GM23338 (cell line): ENCODE measurements at regions not wholly inside any gene's neighbourhood (a gene's known extent, or its start where the extent isn't known, plus 50 kb on each side); places are given as distances from the start of the nearest gene placed in this dataset.

ENCODE experiments used
- ATAC-seq: fragments of 200-7000 bp; cut with Tn5 transposase; 3 replicates; pipeline ENCODE4 v1.9.1; 2020
- DNase-seq: peaks from one replicate; pipeline ENCODE4 v3.0.0-alpha.2; 2015; ENCODE audit warnings: low spot score
- H2AFZ ChIP-seq: fragments of 200-600 bp; sonication (generic); 2 replicates; pipeline ENCODE4 v1.8.0; 2016; ENCODE audit warnings: antibody characterized with exemption, mild to moderate bottlenecking, moderate library complexity
- H3F3A ChIP-seq: fragments of 200-600 bp; sonication (generic); replicated peaks from 2 replicates; pipeline ENCODE4 v1.8.0; 2017; ENCODE audit warnings: antibody characterized with exemption, mixed run types, low read depth
- H3K27ac ChIP-seq: fragments of 200-600 bp; sonication (generic); 2 replicates; pipeline ENCODE4 v1.6.1; 2016; ENCODE audit warnings: low read depth
- H3K27me3 ChIP-seq: fragments of 200-600 bp; sonication (generic); 2 replicates; pipeline ENCODE4 v1.8.0; 2016; ENCODE audit warnings: mild to moderate bottlenecking, mixed run types, moderate library complexity; ENCODE audit not compliant: insufficient read depth
- H3K36me3 ChIP-seq: fragments of 200-600 bp; sonication (generic); 2 replicates; pipeline ENCODE4 v1.8.0; 2016; ENCODE audit warnings: mild to moderate bottlenecking; ENCODE audit not compliant: insufficient read depth
- H3K4me1 ChIP-seq: fragments of 200-600 bp; sonication (generic); 2 replicates; pipeline ENCODE4 v1.8.0; 2016; ENCODE audit warnings: mild to moderate bottlenecking, moderate library complexity; ENCODE audit not compliant: insufficient read depth
- H3K4me2 ChIP-seq: fragments of 200-600 bp; sonication (generic); 2 replicates; pipeline ENCODE4 v1.7.1; 2017; ENCODE audit warnings: mixed run types
- H3K4me3 ChIP-seq: fragments of 200-600 bp; sonication (generic); 2 replicates; pipeline ENCODE4 v1.6.1; 2016; ENCODE audit warnings: mixed run types
- H3K79me2 ChIP-seq: fragments of 200-600 bp; sonication (generic); replicated peaks from 2 replicates; pipeline ENCODE4 v1.8.0; 2017; ENCODE audit warnings: mild to moderate bottlenecking; ENCODE audit not compliant: insufficient read depth
- H3K9me2 ChIP-seq: fragments of 200-600 bp; sonication (generic); 2 replicates; pipeline ENCODE4 v1.8.0; 2017; ENCODE audit not compliant: insufficient read depth
- H4K20me1 ChIP-seq: fragments of 200-600 bp; sonication (generic); replicated peaks from 2 replicates; pipeline ENCODE4 v1.8.0; 2017; ENCODE audit warnings: mild to moderate bottlenecking; ENCODE audit not compliant: insufficient read depth
- H3K27ac Mint-ChIP-seq: 2 replicates; pipeline ENCODE4 v1.8.0; 2020; ENCODE audit warnings: inconsistent platforms, mild to moderate bottlenecking, moderate library complexity, mixed read lengths
- H3K27me3 Mint-ChIP-seq: 3 replicates; pipeline ENCODE4 v1.8.0; 2022; ENCODE audit warnings: low read depth, mild to moderate bottlenecking, moderate library complexity, mixed read lengths, inconsistent platforms; ENCODE audit not compliant: insufficient read depth, poor library complexity
- H3K36me3 Mint-ChIP-seq: 3 replicates; pipeline ENCODE4 v1.8.0; 2021; ENCODE audit warnings: low read depth, mild to moderate bottlenecking, inconsistent platforms, moderate library complexity, mixed read lengths
- H3K4me1 Mint-ChIP-seq: 3 replicates; pipeline ENCODE4 v1.8.0; 2020; ENCODE audit warnings: mild to moderate bottlenecking, inconsistent platforms, mixed read lengths
- H3K4me3 Mint-ChIP-seq: 3 replicates; pipeline ENCODE4 v1.8.0; 2021; ENCODE audit warnings: moderate library complexity, mild to moderate bottlenecking, inconsistent platforms, mixed read lengths
- H3K9me3 Mint-ChIP-seq: 3 replicates; pipeline ENCODE4 v1.8.0; 2020; ENCODE audit warnings: moderate library complexity, mild to moderate bottlenecking, inconsistent platforms, mixed read lengths
- CREB1 ChIP-seq: fragments of 250-450 bp; sonication (Bioruptor Pico); IDR thresholded peaks from 2 replicates; pipeline ENCODE4 v1.5.0; 2020; ENCODE audit warnings: low read depth, mild to moderate bottlenecking, moderate library complexity
- EZH2 ChIP-seq: fragments of 200-600 bp; sonication (generic); IDR thresholded peaks from one replicate; pipeline ENCODE4 v1.8.0; 2017; ENCODE audit warnings: antibody characterized with exemption, mild to moderate bottlenecking, low read depth; ENCODE audit not compliant: unreplicated experiment
- EZH2phosphoT487 ChIP-seq: fragments of 200-600 bp; sonication (generic); IDR thresholded peaks from one replicate; pipeline ENCODE4 v1.8.1; 2018; ENCODE audit warnings: antibody characterized with exemption; ENCODE audit not compliant: unreplicated experiment
- JUNB ChIP-seq: IDR thresholded peaks from one replicate; pipeline ENCODE4 v1.6.1; 2016; ENCODE audit warnings: antibody characterized with exemption; ENCODE audit not compliant: unreplicated experiment
- NANOG ChIP-seq: IDR thresholded peaks from 2 replicates; pipeline ENCODE4 v1.6.1; 2016; ENCODE audit warnings: antibody characterized with exemption, borderline replicate concordance
- POLR2AphosphoS5 ChIP-seq: IDR thresholded peaks from 2 replicates; pipeline ENCODE4 v1.6.1; 2016; ENCODE audit warnings: antibody characterized with exemption, low read depth
- STAT1 ChIP-seq: IDR thresholded peaks from one replicate; pipeline ENCODE4 v1.6.1; 2016; ENCODE audit warnings: antibody characterized with exemption; ENCODE audit not compliant: unreplicated experiment
- ZNF114 ChIP-seq: fragments of 250-450 bp; sonication (Bioruptor Pico); IDR thresholded peaks from 2 replicates; pipeline ENCODE4 v1.5.0; 2020; ENCODE audit warnings: mild to moderate bottlenecking, moderate library complexity
- ZNF331 ChIP-seq: fragments of 250-450 bp; sonication (Bioruptor Pico); IDR thresholded peaks from 2 replicates; pipeline ENCODE4 v1.5.0; 2020; ENCODE audit warnings: low read depth, mild to moderate bottlenecking, moderate library complexity
- TF ChIP-seq, protein P1 (sequence below): IDR thresholded peaks from 2 replicates; pipeline ENCODE4 v1.6.1; 2016; ENCODE audit warnings: antibody characterized with exemption
- TF ChIP-seq, protein P2 (sequence below): fragments of 250-450 bp; sonication (Bioruptor Pico); IDR thresholded peaks from 2 replicates; pipeline ENCODE4 v1.5.0; 2020; ENCODE audit warnings: mild to moderate bottlenecking, moderate library complexity
- TF ChIP-seq, protein P3 (sequence below): IDR thresholded peaks from one replicate; pipeline ENCODE4 v1.6.1; 2018; ENCODE audit warnings: antibody characterized with exemption; ENCODE audit not compliant: unreplicated experiment
- TF ChIP-seq, protein P4 (sequence below), 2 experiments: fragments of 200-600 bp in 1 of 2; sonication (generic) in 1 of 2; conservative IDR thresholded peaks; 2 replicates each; pipeline versions ENCODE4 v1.5.1 to v1.6.1; 2016 to 2017; ENCODE audit warnings: antibody characterized with exemption in 2 of 2, low read depth in 2 of 2, mild to moderate bottlenecking in 2 of 2, moderate library complexity in 1 of 2

DNA sequence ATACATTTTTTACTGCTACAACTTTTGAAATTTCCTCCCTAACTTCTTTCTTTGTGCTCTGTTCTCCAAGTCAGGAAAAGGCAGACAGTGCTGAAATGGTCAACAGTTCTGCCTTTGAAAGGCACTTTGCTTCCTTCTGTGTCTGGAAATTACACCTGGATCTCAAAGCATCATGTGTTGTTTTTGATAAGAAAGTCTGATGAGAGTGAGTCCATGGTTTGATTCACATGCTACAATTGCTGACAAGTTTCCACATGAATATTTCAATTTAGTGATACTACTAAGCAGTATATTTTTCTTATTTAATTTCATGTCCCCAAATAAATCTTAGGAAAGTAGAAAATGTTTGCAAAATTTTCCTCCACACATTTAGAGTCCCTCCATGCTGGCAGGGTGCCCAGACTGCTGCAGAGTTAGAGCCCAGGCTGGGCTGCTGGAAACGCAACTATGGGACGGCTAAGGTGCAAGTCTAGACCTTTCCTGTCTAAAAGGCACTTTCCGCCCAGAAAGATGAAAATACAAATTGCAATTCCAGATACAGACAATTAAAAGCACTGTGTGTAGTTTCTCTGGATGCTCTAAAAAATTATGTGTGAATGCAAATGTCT lies 96.6 kb upstream of the RUNX1 start:
- Histone ChIP-seq H4K20me1 (no peaks in the 10 kb centered on the region), H3K36me3 (no peaks in the 10 kb centered on the region), H2AFZ (no peak overlapping the region), H3K79me2 (no peaks in the 10 kb centered on the region), H3K9me2 (0 out of 2 replicates have a peak, but pooled peaks cover 4% of the 10 kb centered on the region), H3K4me3 (no peak overlapping the region), H3F3A (no peaks in the 10 kb centered on the region), H3K27me3 (no peaks in the 10 kb centered on the region), H3K27ac (no peak overlapping the region), H3K4me2 (no peak overlapping the region), H3K4me1 (no peaks in the 10 kb centered on the region)
- H3K36me3 Mint-ChIP-seq = no peaks in the 10 kb centered on the region
- no peaks in the 10 kb centered on the region for H3K4me1 Mint-ChIP-seq
- H3K9me3 Mint-ChIP-seq = no peaks in the 10 kb centered on the region
- H3K27me3 Mint-ChIP-seq = peaks cover 3% of the 10 kb centered on the region
- no peak overlapping the region for H3K4me3 Mint-ChIP-seq
- ATAC-seq (no peak), DNase-seq (no peak)
- H3K27ac Mint-ChIP-seq = no peak overlapping the region
- TF ChIP-seq EZH2phosphoT487 = no peak
- TF ChIP-seq JUNB = no peak
- TF ChIP-seq STAT1 = no peak
- no peak for TF ChIP-seq ZNF331 (CRISPR knock-in tag)
- TF ChIP-seq ZNF114 = no peak
- no peak for TF ChIP-seq EZH2
- TF ChIP-seq, protein P1, sequence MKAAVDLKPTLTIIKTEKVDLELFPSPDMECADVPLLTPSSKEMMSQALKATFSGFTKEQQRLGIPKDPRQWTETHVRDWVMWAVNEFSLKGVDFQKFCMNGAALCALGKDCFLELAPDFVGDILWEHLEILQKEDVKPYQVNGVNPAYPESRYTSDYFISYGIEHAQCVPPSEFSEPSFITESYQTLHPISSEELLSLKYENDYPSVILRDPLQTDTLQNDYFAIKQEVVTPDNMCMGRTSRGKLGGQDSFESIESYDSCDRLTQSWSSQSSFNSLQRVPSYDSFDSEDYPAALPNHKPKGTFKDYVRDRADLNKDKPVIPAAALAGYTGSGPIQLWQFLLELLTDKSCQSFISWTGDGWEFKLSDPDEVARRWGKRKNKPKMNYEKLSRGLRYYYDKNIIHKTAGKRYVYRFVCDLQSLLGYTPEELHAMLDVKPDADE = no peak
- TF ChIP-seq POLR2AphosphoS5 = no peak
- no peak for TF ChIP-seq CREB1 (CRISPR knock-in tag)
- TF ChIP-seq, protein P2, sequence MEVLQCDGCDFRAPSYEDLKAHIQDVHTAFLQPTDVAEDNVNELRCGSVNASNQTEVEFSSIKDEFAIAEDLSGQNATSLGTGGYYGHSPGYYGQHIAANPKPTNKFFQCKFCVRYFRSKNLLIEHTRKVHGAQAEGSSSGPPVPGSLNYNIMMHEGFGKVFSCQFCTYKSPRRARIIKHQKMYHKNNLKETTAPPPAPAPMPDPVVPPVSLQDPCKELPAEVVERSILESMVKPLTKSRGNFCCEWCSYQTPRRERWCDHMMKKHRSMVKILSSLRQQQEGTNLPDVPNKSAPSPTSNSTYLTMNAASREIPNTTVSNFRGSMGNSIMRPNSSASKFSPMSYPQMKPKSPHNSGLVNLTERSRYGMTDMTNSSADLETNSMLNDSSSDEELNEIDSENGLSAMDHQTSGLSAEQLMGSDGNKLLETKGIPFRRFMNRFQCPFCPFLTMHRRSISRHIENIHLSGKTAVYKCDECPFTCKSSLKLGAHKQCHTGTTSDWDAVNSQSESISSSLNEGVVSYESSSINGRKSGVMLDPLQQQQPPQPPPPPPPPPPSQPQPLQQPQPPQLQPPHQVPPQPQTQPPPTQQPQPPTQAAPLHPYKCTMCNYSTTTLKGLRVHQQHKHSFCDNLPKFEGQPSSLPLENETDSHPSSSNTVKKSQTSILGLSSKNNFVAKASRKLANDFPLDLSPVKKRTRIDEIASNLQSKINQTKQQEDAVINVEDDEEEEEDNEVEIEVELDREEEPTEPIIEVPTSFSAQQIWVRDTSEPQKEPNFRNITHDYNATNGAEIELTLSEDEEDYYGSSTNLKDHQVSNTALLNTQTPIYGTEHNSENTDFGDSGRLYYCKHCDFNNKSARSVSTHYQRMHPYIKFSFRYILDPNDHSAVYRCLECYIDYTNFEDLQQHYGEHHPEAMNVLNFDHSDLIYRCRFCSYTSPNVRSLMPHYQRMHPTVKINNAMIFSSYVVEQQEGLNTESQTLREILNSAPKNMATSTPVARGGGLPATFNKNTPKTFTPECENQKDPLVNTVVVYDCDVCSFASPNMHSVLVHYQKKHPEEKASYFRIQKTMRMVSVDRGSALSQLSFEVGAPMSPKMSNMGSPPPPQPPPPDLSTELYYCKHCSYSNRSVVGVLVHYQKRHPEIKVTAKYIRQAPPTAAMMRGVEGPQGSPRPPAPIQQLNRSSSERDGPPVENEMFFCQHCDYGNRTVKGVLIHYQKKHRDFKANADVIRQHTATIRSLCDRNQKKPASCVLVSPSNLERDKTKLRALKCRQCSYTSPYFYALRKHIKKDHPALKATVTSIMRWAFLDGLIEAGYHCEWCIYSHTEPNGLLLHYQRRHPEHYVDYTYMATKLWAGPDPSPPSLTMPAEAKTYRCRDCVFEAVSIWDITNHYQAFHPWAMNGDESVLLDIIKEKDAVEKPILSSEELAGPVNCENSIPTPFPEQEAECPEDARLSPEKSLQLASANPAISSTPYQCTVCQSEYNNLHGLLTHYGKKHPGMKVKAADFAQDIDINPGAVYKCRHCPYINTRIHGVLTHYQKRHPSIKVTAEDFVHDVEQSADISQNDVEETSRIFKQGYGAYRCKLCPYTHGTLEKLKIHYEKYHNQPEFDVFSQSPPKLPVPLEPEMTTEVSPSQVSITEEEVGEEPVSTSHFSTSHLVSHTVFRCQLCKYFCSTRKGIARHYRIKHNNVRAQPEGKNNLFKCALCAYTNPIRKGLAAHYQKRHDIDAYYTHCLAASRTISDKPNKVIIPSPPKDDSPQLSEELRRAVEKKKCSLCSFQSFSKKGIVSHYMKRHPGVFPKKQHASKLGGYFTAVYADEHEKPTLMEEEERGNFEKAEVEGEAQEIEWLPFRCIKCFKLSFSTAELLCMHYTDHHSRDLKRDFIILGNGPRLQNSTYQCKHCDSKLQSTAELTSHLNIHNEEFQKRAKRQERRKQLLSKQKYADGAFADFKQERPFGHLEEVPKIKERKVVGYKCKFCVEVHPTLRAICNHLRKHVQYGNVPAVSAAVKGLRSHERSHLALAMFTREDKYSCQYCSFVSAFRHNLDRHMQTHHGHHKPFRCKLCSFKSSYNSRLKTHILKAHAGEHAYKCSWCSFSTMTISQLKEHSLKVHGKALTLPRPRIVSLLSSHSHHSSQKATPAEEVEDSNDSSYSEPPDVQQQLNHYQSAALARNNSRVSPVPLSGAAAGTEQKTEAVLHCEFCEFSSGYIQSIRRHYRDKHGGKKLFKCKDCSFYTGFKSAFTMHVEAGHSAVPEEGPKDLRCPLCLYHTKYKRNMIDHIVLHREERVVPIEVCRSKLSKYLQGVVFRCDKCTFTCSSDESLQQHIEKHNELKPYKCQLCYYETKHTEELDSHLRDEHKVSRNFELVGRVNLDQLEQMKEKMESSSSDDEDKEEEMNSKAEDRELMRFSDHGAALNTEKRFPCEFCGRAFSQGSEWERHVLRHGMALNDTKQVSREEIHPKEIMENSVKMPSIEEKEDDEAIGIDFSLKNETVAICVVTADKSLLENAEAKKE (CRISPR knock-in tag) = no peak
- TF ChIP-seq, protein P3, sequence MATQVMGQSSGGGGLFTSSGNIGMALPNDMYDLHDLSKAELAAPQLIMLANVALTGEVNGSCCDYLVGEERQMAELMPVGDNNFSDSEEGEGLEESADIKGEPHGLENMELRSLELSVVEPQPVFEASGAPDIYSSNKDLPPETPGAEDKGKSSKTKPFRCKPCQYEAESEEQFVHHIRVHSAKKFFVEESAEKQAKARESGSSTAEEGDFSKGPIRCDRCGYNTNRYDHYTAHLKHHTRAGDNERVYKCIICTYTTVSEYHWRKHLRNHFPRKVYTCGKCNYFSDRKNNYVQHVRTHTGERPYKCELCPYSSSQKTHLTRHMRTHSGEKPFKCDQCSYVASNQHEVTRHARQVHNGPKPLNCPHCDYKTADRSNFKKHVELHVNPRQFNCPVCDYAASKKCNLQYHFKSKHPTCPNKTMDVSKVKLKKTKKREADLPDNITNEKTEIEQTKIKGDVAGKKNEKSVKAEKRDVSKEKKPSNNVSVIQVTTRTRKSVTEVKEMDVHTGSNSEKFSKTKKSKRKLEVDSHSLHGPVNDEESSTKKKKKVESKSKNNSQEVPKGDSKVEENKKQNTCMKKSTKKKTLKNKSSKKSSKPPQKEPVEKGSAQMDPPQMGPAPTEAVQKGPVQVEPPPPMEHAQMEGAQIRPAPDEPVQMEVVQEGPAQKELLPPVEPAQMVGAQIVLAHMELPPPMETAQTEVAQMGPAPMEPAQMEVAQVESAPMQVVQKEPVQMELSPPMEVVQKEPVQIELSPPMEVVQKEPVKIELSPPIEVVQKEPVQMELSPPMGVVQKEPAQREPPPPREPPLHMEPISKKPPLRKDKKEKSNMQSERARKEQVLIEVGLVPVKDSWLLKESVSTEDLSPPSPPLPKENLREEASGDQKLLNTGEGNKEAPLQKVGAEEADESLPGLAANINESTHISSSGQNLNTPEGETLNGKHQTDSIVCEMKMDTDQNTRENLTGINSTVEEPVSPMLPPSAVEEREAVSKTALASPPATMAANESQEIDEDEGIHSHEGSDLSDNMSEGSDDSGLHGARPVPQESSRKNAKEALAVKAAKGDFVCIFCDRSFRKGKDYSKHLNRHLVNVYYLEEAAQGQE = no peak
- TF ChIP-seq NANOG = no peak
- TF ChIP-seq, protein P4, sequence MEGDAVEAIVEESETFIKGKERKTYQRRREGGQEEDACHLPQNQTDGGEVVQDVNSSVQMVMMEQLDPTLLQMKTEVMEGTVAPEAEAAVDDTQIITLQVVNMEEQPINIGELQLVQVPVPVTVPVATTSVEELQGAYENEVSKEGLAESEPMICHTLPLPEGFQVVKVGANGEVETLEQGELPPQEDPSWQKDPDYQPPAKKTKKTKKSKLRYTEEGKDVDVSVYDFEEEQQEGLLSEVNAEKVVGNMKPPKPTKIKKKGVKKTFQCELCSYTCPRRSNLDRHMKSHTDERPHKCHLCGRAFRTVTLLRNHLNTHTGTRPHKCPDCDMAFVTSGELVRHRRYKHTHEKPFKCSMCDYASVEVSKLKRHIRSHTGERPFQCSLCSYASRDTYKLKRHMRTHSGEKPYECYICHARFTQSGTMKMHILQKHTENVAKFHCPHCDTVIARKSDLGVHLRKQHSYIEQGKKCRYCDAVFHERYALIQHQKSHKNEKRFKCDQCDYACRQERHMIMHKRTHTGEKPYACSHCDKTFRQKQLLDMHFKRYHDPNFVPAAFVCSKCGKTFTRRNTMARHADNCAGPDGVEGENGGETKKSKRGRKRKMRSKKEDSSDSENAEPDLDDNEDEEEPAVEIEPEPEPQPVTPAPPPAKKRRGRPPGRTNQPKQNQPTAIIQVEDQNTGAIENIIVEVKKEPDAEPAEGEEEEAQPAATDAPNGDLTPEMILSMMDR (conservative IDR thresholded peaks at IDR 0.05; ENCODE audit: low read depth in 2 of 2) = no peak
